Aorta (tissue), 5 donors: ENCODE measurements at regions not wholly inside any gene's neighbourhood (a gene's known extent, or its start where the extent isn't known, plus 50 kb on each side); places are given as distances from the start of the nearest gene placed in this dataset.
"Not testable (repeated sequence)": the region's sequence is repeated elsewhere in the genome, so short reads cannot be mapped to it uniquely, and the experiment has no call there.

ENCODE experiments used
- ATAC-seq: fragments of 200-7000 bp; cut with Tn5 transposase; one replicate; pipeline ENCODE4 v1.9.1; 2022; ENCODE audit warnings: moderate library complexity; ENCODE audit not compliant: low FRiP score
- DNase-seq, 2 donors: peaks; one replicate each; pipeline ENCODE4 v3.0.0-alpha.2; 2020
- H3K27ac ChIP-seq, 2 donors: one replicate each; pipeline ENCODE4 v1.5.1; 2013; ENCODE audit warnings: low read length in 2 of 2, mild to moderate bottlenecking in 2 of 2, moderate library complexity in 2 of 2, control low read depth in 1 of 2, inconsistent platforms in 1 of 2, low read depth in 1 of 2
- H3K27me3 ChIP-seq, 2 donors: one replicate each; pipeline ENCODE4 v1.6.1; 2013; ENCODE audit warnings: control low read depth in 1 of 2, low read length in 1 of 2, mild to moderate bottlenecking in 1 of 2, moderate library complexity in 1 of 2; ENCODE audit not compliant: insufficient read depth in 2 of 2, control insufficient read depth in 1 of 2
- H3K36me3 ChIP-seq, 2 donors: one replicate each; pipeline ENCODE4 v1.6.1; 2013; ENCODE audit warnings: control low read depth in 1 of 2, low read length in 1 of 2, mild to moderate bottlenecking in 1 of 2; ENCODE audit not compliant: insufficient read depth in 2 of 2, control insufficient read depth in 1 of 2
- H3K4me1 ChIP-seq, 2 donors: one replicate each; pipeline ENCODE4 v1.6.1; 2013; ENCODE audit warnings: low read length in 2 of 2, control low read depth in 1 of 2, mild to moderate bottlenecking in 1 of 2, moderate library complexity in 1 of 2; ENCODE audit not compliant: insufficient read depth in 2 of 2, control insufficient read depth in 1 of 2
- H3K4me3 ChIP-seq, 2 donors: one replicate each; pipeline ENCODE4 v1.5.1; 2013; ENCODE audit warnings: low read length in 2 of 2, control low read depth in 1 of 2, mild to moderate bottlenecking in 1 of 2
- H3K9me3 ChIP-seq: one replicate; pipeline ENCODE4 v1.6.1; 2013; ENCODE audit warnings: mild to moderate bottlenecking, low read length; ENCODE audit not compliant: control insufficient read depth
- WGBS, 2 donors: extraction: QIAGEN DNeasy Blood & Tissue Kit; methylation state at CpG; one replicate each; pipeline ENCODE4 v1.1.7; 2013; 5-methylcytosine and 5-hydroxymethylcytosine counted together
- intact Hi-C, 2 donors: fragments of 100-400 bp; cut with DNase I; formaldehyde crosslinking; loops; one replicate each; pipeline versions ENCODE4 v1.14.2 to v1.15.0; 2022
- donor health status: healthy with polysubstance abuse.
- donor health status: Bipolar disorder and iron deficiency.
- donor health status: DM: no; HTN: no; CAD: no.
- donor health status: DM: no; HTN: no; CAD: no.
- donor health status: DM: yes; HTN: yes; CAD: no.

GRCh38 chr7:17103984-17104383 lies 194.5 kb upstream of the AHR start:
- no peak for DNase-seq
- H3K27me3 ChIP-seq: no peaks in the 10 kb centered on the region
- intact Hi-C loops: no loop called here
- ATAC-seq: no peak
- H3K36me3 ChIP-seq: no peaks in the 10 kb centered on the region
- no peaks in the 10 kb centered on the region for H3K9me3 ChIP-seq
- H3K4me3 ChIP-seq: no peak overlapping the region
- H3K27ac ChIP-seq: no peak overlapping the region
- peaks cover 0 to 3% of the 10 kb centered on the region in 2 donors for H3K4me1 ChIP-seq
- WGBS, 2 donors: 2 to 8% methylated on average over 5 of the region's 5 CpGs

GRCh38 chr7:17104419-17104818 lies 194.0 kb upstream of the AHR start:
- H3K9me3 ChIP-seq: no peaks in the 10 kb centered on the region
- H3K4me1 ChIP-seq: peaks cover 0 to 2% of the 10 kb centered on the region in 2 donors
- H3K27me3 ChIP-seq: no peaks in the 10 kb centered on the region
- 45 to 48% methylated on average over 3 of the region's 3 CpGs for WGBS, 2 donors
- intact Hi-C loops: no loop called here
- no peak overlapping the region for H3K27ac ChIP-seq
- no peak overlapping the region for H3K4me3 ChIP-seq
- H3K36me3 ChIP-seq: no peaks in the 10 kb centered on the region
- no peak for DNase-seq
- ATAC-seq: no peak

GRCh38 chr7:17105701-17106100 lies 192.8 kb upstream of the AHR start:
- intact Hi-C loops: no loop called here
- ATAC-seq (no peak), DNase-seq (no peak)
- Histone ChIP-seq H3K4me1 (no peaks in the 10 kb centered on the region), H3K36me3 (no peaks in the 10 kb centered on the region), H3K4me3 (no peak overlapping the region), H3K27me3 (no peaks in the 10 kb centered on the region), H3K9me3 (no peaks in the 10 kb centered on the region), H3K27ac (no peak overlapping the region)

DNA sequence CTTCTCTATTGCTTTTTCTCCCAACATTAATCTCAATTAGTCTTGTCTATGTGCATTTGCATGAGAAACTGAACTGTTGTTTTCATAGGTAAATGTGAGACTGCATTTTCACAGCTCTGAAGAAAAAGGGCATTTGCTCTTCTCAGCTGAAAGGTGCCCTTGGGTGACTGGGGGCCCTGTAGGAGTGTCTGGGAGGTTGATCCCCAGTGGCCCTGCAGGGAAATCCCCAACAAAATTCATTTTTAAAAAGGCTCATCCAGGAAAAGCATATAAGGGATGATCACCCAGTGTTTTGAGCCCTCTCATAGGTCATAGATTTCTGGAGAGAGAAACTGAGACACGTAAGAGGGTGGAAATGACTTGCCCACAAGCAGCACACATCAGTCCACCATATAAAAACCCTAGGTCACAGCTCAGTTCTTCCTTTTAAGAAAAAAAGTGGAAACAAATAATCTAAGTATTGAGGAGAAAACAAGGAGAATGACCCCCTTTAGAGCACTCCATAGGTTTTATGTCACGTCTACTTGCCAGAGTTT lies 190.3 kb upstream of the AHR start:
- intact Hi-C loops: no loop called here
- H3K9me3 ChIP-seq: no peaks in the 10 kb centered on the region
- DNase-seq (no peak), ATAC-seq (no peak)
- WGBS, 2 donors: 97 to 100% methylated on average over 2 of the region's 2 CpGs
- no peaks in the 10 kb centered on the region for H3K27me3 ChIP-seq
- no peaks in the 10 kb centered on the region for H3K4me1 ChIP-seq
- no peak overlapping the region for H3K4me3 ChIP-seq
- H3K27ac ChIP-seq: no peak overlapping the region
- no peaks in the 10 kb centered on the region for H3K36me3 ChIP-seq

GRCh38 chr7:17109020-17109419 lies 189.4 kb upstream of the AHR start:
- Histone ChIP-seq H3K4me3 (no peak overlapping the region), H3K9me3 (no peaks in the 10 kb centered on the region), H3K27ac (no peak overlapping the region), H3K4me1 (no peaks in the 10 kb centered on the region), H3K27me3 (no peaks in the 10 kb centered on the region), H3K36me3 (no peaks in the 10 kb centered on the region)
- ATAC-seq (no peak), DNase-seq (no peak)
- WGBS, 2 donors: 4 to 8% methylated on average over 2 of the region's 2 CpGs
- intact Hi-C loops: no loop called here

DNA sequence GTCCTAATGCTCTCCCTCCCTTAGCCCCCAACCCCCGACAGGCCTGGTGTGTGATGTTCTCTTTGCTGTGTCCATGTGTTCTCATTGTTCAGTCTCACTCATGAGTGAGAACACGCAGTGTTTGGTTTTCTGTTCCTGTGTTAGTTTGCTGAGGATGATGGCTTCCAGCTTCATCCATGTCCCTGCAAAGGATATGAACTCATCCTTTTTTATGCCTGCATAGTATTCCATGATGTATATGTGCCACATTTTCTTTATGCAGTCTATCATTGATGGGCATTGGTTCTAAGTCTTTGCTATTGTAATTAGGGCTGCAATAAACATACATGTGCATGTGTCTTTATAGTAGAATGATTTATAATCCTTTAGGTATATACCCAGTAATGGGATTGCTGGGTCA lies 184.7 kb upstream of the AHR start:
- intact Hi-C loops, ATAC-seq, H3K27ac ChIP-seq, H3K4me3 ChIP-seq, H3K4me1 ChIP-seq, DNase-seq, H3K27me3 ChIP-seq, H3K36me3 ChIP-seq, H3K9me3 ChIP-seq: not testable (repeated sequence)
- WGBS, 2 donors: 93 to 95% methylated on average over 2 of the region's 2 CpGs

DNA sequence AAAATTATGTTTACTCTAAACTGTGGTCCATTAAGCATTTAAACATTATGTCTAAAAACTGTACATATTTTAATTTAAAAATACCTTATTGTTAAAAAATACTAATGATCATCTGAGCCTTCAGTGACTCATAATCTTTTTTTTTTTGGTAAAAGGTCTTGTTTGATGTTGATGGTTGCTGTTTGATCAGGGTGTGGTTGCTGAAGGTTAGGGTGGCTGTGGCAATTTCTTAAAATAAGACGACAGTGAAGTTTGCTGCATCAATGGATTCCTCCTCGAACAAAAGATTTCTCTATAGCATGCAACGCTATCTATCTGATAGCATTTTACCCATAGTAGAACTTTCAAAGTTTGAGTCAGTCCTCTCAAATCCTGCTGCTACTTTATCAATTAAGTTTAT lies 180.0 kb upstream of the AHR start:
- no peaks in the 10 kb centered on the region for H3K4me1 ChIP-seq
- no peaks in the 10 kb centered on the region for H3K27me3 ChIP-seq
- H3K36me3 ChIP-seq: no peaks in the 10 kb centered on the region
- no peak for ATAC-seq
- intact Hi-C loops: no loop called here
- no peaks in the 10 kb centered on the region for H3K9me3 ChIP-seq
- 93 to 95% methylated on average over 3 of the region's 3 CpGs for WGBS, 2 donors
- H3K4me3 ChIP-seq: no peak overlapping the region
- DNase-seq: no peak
- no peak overlapping the region for H3K27ac ChIP-seq

DNA sequence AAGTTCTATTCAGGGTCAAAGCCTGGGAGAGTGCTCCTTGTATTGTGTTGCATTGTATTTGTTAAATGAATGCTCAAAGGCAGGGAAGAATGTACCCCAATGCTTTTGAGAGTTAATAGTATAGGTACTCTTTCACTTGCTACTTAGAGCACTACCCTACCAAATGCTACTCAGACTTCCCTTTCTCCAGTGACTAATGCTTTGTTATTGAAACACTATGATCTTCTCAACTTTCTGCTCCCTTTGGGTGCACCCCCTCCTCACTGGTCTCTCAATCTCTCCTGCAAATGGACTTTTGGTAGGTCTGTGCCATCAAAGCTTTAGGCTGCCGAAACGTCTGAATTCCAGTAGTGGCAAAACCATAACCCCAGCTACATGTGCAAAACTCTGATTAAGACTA lies 177.7 kb upstream of the AHR start:
- H3K4me1 ChIP-seq: no peaks in the 10 kb centered on the region
- no peaks in the 10 kb centered on the region for H3K36me3 ChIP-seq
- 96 to 98% methylated on average over 2 of the region's 2 CpGs for WGBS, 2 donors
- DNase-seq: no peak
- no peak for ATAC-seq
- no peaks in the 10 kb centered on the region for H3K9me3 ChIP-seq
- intact Hi-C loops: no loop called here
- H3K27me3 ChIP-seq: no peaks in the 10 kb centered on the region
- no peak overlapping the region for H3K4me3 ChIP-seq
- H3K27ac ChIP-seq: no peak overlapping the region

DNA sequence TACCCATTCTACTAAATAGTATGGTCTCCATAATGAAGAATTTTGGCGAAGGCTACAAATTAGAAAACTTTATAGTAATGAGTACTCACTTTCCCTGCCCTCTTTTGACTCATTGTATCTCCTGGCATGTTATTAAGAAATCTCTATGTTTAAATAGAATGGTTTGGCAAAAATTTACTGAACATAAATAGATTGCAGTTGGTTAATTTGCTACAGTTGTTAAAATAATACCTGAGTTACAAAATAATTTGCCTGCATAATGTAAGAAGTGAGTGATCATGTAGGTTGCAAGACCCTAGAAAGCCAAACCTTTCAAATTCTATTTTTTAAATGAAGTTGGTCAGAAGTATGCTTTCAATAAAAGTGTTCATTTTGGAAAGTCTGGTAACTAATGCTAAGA lies 176.8 kb upstream of the AHR start:
- WGBS, 2 donors: 97 to 100% methylated on average over 1 of the region's 1 CpG
- Histone ChIP-seq H3K9me3 (no peaks in the 10 kb centered on the region), H3K36me3 (no peaks in the 10 kb centered on the region), H3K27me3 (no peaks in the 10 kb centered on the region), H3K4me3 (no peak overlapping the region), H3K4me1 (no peaks in the 10 kb centered on the region), H3K27ac (no peak overlapping the region)
- intact Hi-C loops: no loop called here
- no peak for ATAC-seq
- DNase-seq: no peak
